SIG-M5 treated with dmso at 0.1 percent for 504 hours (cell line): ENCODE measurements at regions not wholly inside any gene's neighbourhood (a gene's known extent, or its start where the extent isn't known, plus 50 kb on each side); places are given as distances from the start of the nearest gene placed in this dataset.
A peak's percentile ranks its signal among the peaks of the same experiment; 100 is the strongest.

Experiments used
- DNase-seq: peaks from one replicate; lab custom pipeline; 2025; ENCODE audit not compliant: unreplicated experiment; lab: John Stamatoyannopoulos, UW

- DNase-seq, result no peak
Measured at GRCh38 chr12:111180426-111181142, 188.3 kb downstream of the PHETA1 start.

DNA sequence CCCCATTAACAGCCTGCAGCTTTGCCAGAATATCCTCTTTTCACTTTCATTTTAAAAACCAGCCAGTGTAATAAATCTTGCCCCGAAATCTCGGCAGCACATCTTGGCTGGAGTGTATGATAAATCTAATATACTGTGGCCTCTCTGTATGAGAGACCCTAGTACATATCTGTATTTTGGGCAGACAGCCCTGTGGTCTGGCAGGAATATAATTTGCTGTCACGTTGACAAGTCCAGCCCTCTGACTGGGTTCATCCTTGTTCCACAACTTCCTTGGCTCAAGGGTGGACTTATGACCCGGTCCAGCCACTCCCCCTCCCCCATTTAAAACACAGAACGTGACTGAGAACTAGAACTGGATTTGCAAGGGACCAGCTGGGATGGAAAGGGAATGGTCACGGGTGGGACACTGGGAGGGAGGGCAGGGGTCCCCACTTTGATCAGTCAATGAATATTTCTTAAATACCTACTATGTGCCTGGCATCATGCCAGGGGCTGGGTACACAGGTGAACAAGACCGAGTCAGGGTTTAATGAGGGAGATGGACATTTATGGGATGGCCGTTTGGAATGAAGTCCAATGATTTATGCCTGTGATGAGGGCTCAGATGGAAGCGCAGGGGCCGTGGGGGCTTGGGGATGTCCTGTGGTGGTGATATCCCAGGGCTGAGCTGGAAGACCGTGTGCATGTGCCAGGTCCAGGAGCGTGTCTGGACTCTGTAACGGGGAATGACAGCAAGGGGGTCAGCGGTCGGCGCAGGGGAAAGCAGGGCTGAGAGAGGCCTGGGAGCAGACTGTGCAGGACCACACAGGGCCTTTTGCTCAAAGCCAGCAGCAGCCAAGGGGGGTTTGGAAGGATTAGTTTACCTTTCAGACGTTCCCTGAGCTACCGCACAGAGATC is 190.5 kb downstream of the PHETA1 start:
- no peak for DNase-seq

GRCh38 chr12:111175396-111176094 is 193.3 kb downstream of the PHETA1 start:
- DNase-seq, result no peak

DNA sequence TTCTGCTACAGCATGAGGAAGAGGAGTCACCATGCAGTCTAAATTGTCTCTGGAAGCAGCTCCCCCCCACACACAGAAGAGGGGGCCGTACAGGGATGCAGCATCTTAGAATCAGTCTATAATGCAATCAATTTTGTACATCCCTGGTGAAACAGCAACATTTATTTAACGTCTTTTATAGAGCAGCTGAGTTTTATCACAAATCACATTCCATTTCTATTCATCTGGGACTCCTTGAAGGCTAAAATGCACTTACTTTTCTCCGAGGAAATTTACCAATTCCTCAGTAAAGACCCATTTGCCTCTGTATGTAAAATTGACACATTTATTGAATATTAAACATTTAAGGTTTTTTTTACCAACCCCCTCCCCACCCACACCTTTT is 193.9 kb downstream of the PHETA1 start:
- DNase-seq, result no peak

DNA sequence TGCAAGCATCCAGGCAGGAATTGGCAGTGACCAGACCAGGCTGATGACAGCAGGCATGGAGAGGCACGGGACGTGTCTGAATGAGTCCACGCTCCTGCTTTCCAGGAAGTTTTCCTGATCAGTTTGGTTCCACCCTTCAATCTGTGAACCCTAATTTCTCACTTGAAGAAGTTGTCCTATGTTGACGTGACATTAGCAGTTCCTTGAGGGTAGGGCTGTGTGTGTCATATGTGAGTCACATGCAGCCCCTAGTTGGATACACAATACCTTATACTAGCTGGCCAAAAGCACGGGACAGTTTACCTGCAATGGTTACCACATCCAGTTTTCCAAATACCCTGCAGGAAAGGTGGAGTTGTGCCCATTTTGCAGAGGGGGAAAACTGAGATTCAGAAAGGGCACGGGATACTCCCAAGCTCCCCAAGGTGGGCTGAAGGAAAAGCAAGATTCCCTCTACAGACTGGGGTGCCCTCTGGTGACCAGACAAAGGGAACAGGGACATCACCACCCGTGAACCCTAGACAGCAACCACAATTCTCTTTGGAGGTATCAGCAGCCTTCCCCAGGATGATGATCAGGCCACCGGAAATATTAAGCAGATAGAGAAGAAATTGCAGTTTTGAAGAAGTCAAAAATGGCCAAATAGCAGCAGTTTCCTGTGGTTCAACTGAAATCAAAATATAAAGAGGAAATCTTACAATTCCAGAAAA is 194.5 kb downstream of the PHETA1 start:
- peak; percentile 42 for DNase-seq

- DNase-seq, result no peak
Measured at GRCh38 chr12:111173836-111174235, 195.1 kb downstream of the PHETA1 start.

- DNase-seq, result no peak
Measured at GRCh38 chr12:111173391-111173790, 195.5 kb downstream of the PHETA1 start.

- no peak for DNase-seq
Measured at GRCh38 chr12:111172786-111173185, 196.1 kb downstream of the PHETA1 start.

DNA sequence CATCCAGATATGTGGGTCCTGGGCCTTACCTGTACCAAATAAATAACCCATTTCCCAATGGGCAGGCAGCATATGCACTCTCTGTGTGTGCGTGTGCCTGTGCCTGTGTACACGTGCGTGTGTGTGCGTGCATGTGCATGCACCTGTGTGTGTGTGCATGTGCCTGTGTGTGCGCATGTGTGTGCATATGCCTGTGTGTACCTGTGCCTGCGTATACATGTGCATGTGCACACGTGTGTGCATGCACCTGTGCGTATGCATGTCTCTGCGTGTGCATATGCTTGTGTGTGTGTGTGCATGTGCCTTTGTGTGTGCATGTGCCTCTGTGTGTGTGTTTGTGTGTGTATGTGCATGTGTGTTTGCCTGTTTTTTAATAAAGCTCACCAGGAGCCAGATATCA is 197.1 kb downstream of the PHETA1 start:
- no peak for DNase-seq

DNA sequence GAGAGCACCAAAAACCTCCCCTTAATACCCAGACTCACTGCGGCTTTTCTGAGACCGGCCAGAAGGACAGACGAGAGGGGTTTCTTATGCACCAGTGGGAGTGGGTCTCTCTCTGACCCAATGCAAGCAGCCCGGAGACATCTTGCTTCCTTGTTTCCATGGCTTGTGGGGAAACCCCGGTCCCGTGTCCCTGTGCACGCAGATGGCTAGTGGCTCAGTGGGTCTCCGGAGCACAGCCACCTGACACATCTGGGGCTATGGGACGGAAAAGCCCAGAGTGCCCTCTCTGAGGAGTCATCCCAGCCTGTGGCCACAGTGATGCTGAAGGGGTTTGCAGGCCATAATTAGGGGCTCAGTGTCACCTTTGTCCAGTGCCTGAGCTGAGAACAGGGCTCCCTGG is 197.6 kb downstream of the PHETA1 start:
- no peak for DNase-seq

DNA sequence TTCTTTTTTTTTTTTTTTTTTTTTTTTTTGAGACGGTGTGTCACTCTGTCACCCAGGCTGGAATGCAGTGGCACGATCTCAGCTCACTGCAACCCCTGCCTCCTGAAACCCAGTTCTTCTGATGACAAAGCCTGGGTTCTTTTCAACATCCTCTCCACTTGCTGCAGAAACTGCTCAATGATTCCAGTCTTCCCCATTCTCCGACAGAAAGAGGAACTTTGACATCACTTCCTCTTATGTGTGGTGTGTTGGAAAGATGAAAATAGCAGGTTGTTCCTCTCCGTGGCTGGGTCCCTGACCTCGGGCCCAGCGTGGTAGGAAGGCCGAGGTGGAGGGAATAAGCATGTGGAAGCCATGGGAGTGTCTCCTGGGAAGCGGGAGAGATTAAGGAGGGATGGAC is 198.4 kb downstream of the PHETA1 start:
- peak; percentile 99 for DNase-seq

- DNase-seq, result no peak
Measured at GRCh38 chr12:111169456-111169855, 199.4 kb downstream of the PHETA1 start.

GRCh38 chr12:111169032-111169431 is 199.9 kb downstream of the PHETA1 start:
- DNase-seq, result no peak

- DNase-seq, result no peak
Measured at GRCh38 chr12:111168009-111168900, 200.6 kb downstream of the PHETA1 start.

- DNase-seq, result no peak
Measured at GRCh38 chr12:111166779-111167540, 201.9 kb downstream of the PHETA1 start.

DNA sequence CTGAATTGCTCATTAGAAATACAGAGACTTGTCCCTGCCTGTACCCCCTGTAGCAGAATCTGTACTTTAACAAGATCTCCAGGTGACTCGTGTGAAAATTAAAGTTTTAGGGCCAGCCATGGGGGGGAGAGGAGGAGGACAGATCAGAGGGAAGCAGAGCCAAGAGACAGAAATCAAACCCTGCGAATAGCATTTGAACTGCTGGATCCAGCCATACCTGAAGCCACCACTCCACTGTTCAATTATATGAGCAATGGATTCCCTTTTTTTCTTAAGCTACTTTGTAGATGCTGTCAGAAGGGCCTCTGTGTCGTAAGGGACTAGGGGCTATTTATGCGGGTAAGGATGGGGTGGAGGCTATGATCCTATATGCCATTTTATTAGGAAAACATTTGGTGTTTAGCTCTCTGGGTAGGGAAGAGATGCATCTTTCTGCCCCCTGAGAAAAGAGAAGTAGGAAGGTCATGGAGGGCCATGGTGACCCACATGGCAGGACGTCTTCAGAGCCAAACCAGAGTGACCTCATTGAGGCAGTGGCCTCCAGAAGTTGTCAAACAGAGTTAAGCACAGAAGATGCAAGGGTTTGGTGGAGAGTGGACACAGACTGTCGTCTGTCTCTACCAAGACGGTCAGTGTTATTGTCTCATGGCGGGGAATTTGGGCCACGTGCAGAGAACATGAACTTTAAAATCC is 203.9 kb downstream of the PHETA1 start:
- DNase-seq, result no peak

DNA sequence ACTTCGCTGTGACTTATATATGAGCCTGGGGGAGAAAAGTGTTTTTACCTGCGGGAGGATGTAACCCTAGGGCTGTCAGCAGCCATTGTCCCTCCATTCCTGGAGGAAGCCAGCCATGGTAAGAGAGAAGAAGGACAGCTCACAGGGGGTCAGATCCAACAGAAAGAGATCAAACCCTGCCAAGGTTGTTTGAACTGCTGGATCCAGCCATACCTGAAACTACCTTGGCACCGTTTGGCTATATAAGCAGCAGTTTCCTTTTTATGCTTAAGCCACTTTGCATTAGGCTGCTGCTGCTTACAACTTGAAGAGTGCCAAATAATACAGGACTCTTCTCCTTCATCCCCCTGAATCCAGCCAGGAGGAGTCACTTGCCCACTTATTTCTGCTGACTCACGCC is 205.5 kb downstream of the PHETA1 start:
- DNase-seq, result no peak

DNA sequence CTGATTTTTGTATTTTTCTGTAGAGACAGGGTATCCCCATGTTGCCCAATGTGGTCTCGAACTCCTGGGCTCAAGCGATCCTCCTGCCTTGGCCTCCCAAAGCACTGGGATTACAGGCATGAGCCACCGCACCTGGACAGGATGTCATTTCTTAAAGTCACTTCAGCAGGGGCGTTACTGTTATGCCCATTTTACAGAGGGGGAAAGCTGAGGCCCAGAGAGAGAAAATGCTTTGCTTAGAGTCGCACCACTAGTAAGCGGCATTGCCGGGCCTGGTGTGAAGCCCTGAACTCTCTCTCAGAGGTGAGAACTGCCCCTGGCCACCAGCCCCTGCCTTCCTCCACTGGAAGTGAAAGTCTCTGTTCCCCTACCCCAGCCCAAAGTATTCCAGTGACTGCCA is 207.0 kb downstream of the PHETA1 start:
- DNase-seq, result no peak
